Gastrocnemius medialis (tissue), 4 donors: ENCODE measurements at regions not wholly inside any gene's neighbourhood (a gene's known extent, or its start where the extent isn't known, plus 50 kb on each side); places are given as distances from the start of the nearest gene placed in this dataset.

Experiments
- POLR2A ChIP-seq, 2 donors: fragments of 450-650 bp; IDR thresholded peaks; one replicate each; pipeline ENCODE4 v1.6.1; 2017; ENCODE audit warnings: antibody characterized with exemption in 2 of 2, mild to moderate bottlenecking in 2 of 2, moderate library complexity in 2 of 2
- TF ChIP-seq, protein P1 (sequence below), 5 experiments: fragments of 450-650 bp in 3 of 5; fragments of 200-600 bp in 2 of 5; sonication (generic) in 2 of 5; IDR thresholded peaks in 4 of 5; conservative IDR thresholded peaks in 1 of 5; 1 replicate in 4 of 5; 2 replicates in 1 of 5; pipeline ENCODE4 v1.5.1; 2016 to 2019; ENCODE audit warnings: antibody characterized with exemption in 5 of 5, mild to moderate bottlenecking in 3 of 5, moderate library complexity in 3 of 5

DNA sequence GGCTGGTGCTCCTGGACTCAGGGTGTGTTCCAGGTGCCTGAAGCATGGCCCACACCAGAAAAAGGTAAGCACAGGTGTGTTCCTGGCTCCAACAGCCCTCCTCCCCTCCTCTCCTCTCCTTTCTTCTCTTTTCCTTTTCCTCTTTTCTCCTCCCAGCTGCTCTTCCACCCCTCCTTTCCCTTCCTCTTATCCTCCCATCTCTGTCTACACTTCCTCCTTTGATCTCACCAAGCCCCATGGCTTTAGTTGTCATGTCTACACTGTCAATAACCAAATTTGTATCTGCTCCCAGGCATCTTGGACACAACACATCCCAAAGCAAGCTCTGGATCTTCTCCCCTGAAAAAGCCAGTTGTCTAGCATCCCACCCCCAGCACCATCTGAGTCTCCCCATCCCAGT is 56.7 kb upstream of the LAPTM5 start:
- TF ChIP-seq, protein P1, sequence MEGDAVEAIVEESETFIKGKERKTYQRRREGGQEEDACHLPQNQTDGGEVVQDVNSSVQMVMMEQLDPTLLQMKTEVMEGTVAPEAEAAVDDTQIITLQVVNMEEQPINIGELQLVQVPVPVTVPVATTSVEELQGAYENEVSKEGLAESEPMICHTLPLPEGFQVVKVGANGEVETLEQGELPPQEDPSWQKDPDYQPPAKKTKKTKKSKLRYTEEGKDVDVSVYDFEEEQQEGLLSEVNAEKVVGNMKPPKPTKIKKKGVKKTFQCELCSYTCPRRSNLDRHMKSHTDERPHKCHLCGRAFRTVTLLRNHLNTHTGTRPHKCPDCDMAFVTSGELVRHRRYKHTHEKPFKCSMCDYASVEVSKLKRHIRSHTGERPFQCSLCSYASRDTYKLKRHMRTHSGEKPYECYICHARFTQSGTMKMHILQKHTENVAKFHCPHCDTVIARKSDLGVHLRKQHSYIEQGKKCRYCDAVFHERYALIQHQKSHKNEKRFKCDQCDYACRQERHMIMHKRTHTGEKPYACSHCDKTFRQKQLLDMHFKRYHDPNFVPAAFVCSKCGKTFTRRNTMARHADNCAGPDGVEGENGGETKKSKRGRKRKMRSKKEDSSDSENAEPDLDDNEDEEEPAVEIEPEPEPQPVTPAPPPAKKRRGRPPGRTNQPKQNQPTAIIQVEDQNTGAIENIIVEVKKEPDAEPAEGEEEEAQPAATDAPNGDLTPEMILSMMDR (IDR thresholded peaks at IDR 0.05 in 4 of 5, conservative IDR thresholded peaks at IDR 0.05 in 1 of 5): no peak
- TF ChIP-seq POLR2A (IDR thresholded peaks at IDR 0.05): no peak
